Embryonic facial prominence (tissue), 1 donor: ENCODE measurements at regions not wholly inside any gene's neighbourhood (a gene's known extent, or its start where the extent isn't known, plus 50 kb on each side); places are given as distances from the start of the nearest gene placed in this dataset.
A peak's percentile ranks its signal among the peaks of the same experiment; 100 is the strongest.

Experiments
- DNase-seq: peaks from one replicate; pipeline ENCODE4 v3.0.0-alpha.2; 2016; ENCODE audit errors: extremely low spot score

DNA sequence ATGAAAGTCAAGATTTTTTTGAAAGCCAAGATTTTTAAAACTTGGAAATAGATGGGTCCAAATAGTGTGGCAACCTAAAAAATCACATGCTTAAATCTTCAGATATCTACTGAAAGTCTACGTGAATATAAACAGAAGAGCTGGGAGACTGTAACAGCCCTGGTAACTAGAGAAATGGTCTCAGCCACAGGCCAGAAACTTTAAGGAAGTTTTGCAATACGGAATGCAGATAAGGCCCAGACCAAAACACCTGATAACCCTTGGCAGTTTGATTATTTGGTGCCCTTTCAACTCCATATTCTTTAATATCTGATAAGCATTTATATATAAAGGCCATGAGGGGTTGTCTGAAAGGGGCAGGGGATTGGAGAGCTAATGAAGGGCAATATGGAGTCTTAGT is 537.3 kb upstream of the TGFBR2 start:
- DNase-seq: no peak

DNA sequence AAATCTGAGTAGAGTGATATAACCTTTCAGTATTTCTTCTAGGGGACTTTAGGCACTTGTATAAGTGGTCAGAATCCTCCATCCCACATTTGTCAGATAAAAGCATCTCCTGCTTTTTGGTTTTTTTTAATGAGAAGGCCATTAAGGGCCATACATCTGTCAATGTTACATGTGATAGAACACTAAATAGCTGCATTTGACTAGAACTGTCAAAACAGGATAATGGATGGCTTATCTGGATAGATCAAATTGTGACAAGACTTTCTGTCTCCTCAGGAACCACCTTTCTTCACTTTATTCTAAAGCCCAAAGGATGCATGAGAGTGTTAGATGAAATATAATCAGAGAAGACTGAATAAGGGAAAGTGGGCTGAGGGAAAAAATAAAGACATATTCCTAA is 533.4 kb upstream of the TGFBR2 start:
- DNase-seq: no peak

DNA sequence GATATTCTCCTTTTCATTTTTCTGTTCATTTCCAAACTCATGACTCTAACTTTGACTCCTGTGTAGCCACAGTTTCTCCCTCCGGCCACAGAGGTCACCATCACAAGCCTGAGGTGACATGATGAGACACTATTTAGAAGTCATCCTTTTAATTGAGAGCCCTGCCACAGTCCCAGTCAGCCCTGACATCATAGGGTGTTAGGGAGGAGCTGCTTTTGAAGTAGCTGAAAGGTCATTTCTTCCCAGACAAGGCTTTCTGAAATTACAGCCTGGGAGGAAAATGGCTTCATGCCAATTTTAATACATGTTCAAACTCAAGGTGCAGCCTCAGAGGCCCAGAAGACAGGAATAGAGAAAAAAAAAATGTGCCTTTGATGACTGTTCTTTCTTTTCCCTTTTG is 532.8 kb upstream of the TGFBR2 start:
- peak; percentile 9 for DNase-seq

DNA sequence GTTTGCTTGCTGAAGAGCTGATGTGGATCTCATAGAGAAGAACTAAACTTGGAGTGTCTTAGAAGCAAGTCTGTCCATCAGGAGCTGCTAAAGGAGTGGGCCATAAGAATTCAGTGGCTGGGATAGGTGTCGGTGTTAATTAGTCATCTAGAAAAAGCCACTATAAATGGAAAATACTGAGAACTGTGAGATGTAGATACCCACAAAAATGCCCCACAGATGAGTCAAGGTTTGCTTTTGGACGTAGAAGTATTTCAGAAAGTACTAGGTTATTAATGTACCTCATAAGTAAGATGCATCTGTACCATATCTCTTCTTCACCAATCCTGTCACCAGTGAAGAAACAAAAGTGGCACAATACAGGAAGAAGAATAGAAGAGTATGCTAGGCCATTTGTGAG is 530.9 kb upstream of the TGFBR2 start:
- no peak for DNase-seq

DNA sequence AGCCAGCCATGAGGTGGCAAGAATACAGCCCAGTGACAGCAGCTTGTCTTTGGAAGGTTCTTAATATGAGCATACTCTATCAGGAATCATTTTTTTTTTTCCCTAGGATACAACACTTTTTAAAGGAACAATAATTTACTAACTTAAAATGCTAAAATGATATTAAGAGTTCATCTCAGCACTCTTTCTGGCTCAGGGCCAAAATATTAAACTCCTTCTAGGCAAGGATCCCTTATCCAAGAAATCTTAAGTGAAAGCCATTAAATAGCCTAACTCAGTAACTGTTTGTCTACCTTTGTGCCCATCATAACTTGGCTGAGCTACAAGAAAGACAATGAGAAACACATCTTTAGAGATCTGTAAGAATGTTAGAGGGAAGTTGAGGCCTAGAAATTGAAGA is 529.5 kb upstream of the TGFBR2 start:
- no peak for DNase-seq

DNA sequence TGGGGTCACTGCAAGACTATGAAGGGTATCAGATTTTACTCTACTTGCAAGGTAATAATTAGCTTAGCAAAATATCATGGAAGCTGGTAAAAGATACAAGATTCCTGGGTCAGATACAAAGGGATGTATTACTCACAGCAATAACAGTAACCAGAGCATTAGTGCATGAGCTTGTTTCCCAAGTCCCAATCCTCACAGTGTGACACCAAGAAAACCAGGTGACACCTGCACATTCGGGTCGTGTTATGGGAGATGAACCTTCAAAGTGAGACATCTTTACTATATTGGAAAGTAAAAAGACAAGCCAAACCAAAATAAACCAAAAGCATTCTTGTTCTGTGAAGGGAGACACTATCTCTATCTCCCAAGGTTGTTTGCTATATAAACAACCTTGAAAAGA is 528.7 kb upstream of the TGFBR2 start:
- no peak for DNase-seq

DNA sequence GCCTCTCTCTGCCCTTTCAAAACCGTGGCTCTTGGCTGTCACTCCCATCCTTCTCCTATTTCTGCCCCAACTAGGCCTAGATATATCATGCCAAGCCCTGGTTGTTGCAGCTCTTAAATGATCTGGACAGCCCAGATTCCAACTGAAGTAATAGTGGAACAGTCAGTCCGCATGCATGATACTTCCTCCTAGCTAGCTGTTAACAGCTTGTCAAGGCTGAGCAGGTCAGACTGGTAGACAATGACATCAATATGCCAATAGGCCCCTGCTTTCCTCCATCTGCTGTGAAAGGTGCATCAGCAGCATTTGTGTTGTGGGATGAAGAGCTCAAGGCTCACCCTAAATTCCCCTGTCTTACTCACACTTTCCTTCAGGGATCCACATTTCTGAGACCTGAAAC is 527.7 kb upstream of the TGFBR2 start:
- DNase-seq: no peak

DNA sequence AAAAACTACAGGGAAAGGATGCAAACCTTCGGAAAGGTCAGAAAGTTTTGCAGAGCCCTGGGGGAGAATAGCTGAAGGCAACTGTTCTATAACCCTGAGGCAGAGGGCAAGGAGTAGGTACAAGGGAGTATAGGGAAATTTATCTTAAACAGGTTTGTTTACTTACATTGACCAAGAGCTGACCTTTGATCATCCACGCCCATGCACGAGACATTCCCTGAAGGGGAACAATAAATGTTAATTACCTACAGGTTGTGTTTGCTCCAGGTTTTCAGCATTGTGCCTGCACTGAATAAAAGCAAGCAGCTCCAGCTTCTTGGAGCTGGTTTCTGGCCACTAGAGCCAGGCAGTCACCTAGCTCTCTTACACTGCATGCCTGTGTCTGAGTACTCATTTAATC is 524.5 kb upstream of the TGFBR2 start:
- no peak for DNase-seq

DNA sequence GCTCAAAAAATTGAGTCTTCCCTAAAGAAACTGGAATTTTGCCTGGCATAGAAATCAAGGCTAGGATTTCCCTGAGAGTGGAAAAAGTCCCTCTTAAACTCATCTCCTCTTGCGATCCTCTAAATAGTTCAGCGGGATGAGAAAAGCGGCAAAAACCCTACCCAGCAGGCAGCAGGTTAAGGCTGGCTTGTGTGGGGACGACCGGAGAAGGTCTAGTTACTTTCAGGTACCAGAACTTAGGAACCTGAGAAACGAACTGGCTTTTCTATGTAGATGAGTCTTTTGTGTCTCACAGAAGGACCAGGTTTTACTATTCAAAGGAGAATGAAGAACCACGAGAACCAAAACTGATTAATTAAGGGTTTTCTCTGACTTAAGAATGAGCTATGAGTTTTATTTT is 523.7 kb upstream of the TGFBR2 start:
- no peak for DNase-seq

DNA sequence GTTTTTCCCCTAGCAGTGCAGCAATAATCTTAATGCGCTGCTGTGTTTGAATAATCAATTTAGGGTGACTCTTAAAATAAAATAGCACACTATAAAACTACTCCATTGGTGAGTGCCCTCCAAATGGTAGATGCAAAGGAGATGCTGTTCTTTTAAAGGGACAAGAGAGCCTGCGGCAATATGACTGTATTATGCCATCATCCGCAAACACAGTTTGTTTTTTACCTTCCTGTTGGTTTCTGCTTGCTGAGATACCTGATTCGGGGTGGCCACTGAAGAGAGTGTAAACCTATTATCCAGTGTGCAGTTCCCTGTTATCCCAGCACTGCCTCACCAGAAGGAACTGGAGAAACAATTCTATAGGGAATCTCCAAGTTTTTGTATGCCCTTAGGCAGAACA is 523.1 kb upstream of the TGFBR2 start:
- no peak for DNase-seq

DNA sequence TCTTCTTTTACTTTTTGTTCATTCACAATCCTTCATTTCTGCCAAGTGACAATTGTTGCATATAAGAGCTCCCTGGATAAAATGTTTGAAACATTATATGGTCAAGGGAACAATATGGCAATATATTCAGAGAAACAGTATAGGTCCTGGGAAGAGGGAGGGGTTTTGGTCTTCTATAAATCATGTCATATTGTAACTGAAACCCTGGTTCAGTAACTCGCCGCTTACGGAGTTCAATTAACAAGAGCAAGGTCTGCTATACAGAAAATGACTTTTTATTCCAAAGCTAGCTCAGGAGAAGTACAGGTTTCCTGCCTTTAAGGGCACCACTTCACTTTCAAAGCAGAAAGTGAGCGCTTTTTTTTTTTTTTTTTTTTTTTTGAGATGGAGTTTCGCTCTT is 522.1 kb upstream of the TGFBR2 start:
- DNase-seq: no peak

DNA sequence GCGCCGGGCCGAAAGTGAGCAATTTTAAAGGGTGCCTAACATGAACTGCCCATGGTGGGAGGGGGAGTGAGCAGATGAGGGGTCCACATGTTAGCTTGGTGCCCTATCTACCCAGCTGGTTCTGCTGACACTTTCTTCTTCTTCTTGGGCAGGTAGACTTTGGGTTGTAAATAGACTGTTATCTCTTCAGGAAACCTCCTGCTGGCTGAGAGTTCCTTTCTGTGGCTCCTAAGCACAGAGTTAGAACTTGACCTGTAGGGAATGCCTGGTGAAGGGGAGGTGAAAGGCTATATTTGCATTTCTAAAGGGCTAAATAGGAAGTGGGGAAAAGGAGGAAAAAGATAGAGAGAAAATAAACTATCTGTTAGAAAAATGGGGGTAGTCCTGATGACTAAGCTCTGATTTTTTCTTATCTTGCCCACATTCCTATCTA is 521.4 kb upstream of the TGFBR2 start:
- DNase-seq: no peak

DNA sequence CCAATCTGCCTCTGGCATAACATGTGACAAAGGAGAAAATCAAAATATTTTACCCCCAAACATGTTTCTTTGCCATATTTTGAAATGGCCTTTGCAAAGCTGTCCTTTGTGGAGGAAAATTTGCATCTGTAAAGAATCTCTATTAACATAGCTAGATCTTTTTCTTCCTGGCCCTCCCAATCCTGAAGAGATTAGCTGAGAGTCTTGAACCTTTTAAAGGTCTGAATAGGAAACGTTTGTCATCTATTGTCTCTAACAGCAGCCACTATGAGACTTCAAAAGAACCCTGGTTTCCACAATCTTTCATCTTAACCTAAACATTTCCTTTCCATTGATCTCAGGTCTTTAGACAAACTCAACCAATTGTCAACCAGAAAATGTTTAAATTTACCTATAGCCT is 520.9 kb upstream of the TGFBR2 start:
- no peak for DNase-seq

DNA sequence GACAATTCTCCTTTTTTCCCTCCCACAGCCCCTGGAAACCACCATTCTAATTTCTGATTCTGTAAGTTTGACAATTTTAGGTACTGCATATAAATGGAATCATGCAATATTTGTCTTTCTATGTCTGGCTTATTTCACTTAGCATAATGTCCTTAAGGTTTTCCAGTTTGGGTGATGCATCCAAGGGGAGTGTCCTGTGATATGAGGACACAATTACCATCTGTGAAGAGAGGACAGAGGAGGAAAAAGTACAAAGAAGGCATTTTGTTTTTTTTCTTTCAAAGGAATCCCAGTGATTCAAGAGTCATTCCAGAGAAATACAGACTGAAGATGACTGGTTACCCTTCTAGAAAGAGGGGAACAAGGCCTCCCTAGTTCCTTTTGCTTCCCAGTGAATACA is 514.7 kb upstream of the TGFBR2 start:
- no peak for DNase-seq

DNA sequence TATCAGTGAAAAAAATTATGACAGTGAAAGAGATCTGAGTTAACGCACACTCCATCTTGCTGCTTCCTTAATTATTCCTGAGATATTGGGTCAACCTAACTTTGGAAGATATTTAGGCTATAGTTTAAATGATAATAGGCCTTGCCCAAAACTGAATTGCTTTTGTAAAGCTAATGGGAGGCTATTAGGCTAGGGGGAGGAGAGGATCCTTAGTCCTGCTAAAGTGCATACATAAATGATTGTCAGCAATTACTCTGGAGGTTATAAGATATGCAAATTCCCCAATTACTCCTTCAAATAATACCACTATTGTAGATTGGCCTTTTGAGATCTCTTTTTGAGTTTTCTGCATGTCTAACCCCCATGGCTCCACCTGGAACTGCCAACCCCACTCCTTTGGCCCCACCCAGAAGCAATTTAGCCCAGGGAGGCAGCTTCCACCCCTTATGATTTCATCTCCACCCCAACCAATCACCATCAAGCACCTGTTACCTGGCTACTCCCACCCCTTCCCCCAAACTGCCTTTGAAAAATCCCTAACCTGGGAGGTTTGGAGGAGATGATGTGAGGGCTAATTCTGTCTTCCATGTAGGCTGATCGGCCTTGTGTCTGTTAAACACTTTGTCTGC is 509.3 kb upstream of the TGFBR2 start:
- DNase-seq: no peak

DNA sequence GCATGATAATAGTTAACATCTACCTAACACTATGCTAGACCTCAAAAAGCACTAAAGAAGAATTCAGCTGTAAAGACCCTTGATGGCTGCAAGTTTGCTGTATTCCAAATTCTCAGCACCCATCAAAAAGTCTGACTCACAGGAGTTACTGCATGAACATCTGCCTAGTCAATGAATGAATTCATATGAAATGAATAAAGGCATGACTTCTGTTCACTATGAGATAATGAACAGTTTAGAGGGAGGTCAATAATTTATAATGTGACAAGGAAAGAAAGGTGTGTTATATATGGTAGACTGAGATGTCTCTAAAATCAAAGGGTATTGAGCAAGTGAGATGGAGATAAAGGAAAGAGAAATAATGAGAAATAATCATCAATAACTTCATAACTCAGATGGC is 508.2 kb upstream of the TGFBR2 start:
- DNase-seq: no peak

DNA sequence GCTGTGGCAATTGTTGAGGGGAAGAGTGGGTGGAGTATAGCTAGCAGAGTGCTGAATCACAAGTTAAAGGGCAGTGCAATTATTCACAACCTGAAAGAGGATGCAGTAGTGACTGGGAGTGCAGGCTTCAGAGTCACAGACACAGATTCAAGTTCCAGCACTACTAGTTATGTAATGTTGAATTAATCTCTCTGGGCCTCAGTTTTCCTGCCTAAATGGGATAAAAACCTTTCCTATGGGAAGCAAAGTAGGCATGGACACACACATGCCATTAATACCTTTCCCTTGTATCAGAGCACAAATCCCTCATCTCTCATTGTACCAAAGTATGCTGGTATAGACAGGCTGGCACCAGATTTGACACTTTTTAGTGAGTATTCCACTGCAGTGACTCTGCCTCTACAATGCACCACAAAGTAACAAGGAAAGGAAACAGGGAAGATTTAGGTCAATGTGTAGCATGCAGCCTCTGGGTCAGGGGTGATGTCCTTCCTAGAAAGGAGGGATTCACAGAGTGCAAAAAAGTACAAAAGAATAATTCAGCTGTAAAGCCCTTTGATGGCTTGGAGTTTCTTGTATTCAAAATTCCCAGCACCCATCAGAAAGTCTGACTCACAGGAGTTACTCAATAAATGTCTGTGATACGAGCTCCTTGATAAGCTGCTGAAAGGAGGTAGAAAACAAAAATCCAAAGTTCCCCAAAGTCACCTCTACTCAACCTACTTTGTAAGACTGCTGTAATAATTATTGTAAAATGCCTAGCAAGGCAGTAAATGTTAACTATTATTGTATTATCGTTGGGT is 507.5 kb upstream of the TGFBR2 start:
- no peak for DNase-seq

DNA sequence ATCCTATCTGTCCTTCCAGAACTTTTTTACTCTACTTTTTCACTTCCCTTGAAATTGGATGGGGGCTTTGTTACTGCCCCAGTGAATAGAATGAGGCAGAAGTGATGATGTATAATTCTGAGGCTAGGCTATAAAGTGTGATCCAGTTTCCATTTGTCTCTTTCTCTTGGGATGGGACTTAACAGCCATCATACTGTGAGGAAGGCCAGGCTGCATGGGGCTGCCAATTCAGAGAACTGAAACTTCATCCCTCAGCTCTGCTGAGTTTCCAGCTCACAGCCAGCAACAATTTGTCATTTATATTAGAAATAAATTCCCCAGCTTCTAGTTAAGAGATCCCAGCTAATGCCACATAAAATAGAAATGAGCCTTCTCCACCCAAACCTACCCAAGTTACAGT is 504.0 kb upstream of the TGFBR2 start:
- DNase-seq: no peak

DNA sequence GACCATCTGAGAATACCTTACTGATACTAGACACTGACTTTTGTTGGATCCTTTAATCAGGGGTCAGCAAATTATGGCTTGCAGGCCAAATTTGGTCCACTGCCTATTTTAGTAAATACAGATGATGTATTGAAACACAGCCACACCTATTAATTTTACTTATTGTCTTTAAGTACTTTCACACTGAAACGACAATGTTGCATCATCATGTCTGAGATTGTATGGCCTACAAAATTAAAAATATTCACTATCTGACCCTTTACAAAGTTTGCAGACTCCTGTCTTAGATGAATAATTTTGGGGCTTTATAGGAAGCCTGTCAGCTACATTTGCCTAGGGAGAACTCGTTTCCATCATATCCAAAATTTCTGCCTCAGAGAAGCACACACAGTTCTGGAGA is 503.2 kb upstream of the TGFBR2 start:
- no peak for DNase-seq

DNA sequence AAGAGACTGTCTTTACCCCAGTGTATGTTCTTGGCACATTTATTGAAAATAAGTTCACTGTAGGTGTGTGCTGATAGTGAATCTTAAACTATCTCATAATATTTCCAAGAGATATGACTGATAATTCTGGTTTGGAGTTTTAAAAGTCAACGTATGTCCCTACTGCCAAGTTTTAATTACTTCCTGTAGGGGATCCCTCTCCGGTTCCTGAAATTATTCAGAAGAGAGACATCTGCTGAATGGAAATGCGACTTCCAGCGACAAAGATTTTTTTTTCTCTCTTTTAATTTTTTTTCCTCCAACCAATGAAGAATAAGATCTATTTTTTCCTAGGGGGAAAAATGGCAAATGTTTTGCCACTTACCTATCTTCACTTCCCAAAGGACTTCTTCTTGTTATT is 498.9 kb upstream of the TGFBR2 start:
- DNase-seq: no peak

DNA sequence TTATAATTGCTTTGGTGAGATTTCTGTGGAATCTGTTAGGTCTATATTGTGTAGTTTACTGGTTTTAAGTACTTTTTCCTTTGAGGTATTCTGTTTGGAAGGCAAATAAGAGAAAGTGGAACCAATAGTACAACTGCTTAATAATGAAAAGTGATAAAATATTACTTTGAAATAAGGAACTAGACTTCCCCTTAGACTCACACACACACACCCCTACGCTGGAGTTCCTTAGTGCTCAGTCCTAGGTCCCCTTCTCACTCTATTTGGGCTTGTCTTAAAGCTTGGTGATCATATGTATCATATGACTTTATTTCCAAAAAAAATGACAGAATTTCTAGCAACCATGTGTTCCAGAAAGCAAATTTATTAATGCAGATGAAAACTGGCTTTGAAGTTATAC is 494.0 kb upstream of the TGFBR2 start:
- DNase-seq: no peak

DNA sequence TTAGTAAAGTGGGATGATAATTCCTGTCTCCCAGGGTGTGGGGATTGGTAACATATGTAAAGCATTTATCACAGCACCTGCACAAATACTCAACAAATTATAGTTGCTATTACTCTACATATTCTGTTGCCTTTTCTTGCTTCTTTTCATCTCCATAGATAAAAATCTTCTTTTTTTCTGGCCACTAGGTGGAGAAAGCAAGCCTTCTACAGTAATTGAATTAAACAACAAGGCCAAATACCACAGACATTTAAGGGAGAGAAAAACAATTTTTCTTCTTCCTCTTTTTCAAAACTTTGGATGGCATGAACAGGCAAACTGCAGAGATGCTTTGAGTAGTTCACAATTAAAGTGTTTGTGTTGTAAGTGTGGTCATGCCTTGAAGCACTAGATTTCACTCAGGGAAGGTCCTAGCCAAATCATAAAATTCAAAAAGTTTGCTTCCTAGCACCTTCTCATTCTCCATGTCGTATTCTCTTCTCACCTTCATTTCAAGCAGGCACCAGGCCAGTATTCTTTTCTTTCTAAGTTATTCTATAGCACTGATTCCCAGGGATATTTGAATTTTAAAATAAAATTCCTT is 493.4 kb upstream of the TGFBR2 start:
- DNase-seq: peak; percentile 31

DNA sequence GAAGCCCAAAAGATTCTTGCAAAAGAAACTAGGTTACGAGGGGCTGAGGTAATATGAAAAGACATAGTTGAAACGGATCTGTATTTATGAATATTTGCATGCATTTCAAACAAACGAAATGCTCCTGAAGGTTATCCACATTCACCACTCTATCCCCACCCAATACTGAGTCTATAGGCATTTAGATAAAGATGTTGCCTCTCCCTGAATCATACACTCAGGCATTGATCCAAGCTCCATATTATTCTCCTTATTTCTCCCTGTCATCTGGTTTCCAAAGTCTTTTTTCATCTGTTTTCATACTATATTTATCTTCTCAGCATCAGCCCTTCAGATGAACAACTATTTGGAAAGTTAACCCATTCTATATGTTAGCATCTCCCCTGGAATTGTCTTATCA is 492.5 kb upstream of the TGFBR2 start:
- DNase-seq: no peak
